ENCODE measurements at regions not wholly inside any gene's neighbourhood (a gene's known extent, or its start where the extent isn't known, plus 50 kb on each side); places are given as distances from the start of the nearest gene placed in this dataset.

DNA sequence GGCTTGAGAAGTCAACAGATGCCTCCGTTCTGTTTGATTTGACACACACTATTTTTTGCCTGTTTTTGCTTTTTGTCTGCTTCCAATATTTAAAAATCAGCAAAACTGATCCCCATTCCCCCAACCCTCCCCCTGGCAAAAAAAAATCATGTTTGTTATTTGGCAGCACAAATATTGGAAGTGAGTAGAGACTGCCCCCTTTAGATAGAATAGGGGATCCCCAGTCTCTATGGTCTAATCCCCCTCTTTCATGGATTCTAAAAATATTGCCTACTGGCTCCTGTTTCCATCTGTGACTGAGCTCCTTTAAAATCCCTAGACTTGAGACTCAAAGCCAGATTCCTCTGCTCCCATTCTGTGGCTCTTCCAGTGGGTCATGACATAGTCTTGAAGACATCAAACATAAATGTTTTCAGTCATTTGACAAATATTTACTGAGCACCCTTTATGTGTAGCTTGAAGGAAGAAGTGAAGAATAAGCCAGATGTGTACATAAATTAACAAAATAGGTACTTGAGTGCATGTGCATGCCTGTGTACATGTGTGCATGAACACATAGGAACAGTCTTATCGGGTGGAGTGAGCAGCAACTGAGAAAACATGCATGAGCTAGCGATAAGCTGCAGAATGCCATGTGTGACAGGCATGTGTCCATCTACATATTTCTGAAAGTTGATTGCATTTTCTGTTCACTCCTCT lies 101.2 kb downstream of the SALL1 start:
- no peak for DNase-seq
- H3K4me1 Mint-ChIP-seq = peaks cover 5% of the 10 kb centered on the region
- no peaks in the 10 kb centered on the region for H3K36me3 Mint-ChIP-seq (ENCODE audit: low read depth)
- no peak overlapping the region for H3K4me3 Mint-ChIP-seq
- no peaks in the 10 kb centered on the region for H3K9me3 Mint-ChIP-seq
- no peak overlapping the region for H3K27ac Mint-ChIP-seq
- intact Hi-C loops (cut with micrococcal nuclease) = no loop called here
- H3K27me3 Mint-ChIP-seq = peaks cover 2% of the 10 kb centered on the region

DNA sequence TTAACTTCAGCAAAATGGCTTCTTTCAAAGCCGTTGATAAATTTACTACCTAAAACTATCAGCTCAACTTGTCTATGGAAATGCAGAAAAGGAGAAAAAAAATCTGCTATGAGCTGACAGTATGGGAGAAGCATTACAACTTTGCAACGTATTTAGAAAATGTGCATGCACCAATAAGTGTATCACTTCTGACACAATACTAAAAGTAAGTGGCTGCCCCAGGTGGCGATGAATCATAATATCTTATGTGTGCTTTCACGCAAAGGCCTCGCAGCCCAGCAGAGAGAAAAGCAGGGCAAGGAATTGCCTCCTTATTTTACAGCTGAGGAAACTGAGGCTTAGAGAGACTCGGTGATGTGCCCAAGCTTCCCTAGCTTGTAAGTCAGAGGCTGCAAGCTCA lies 101.8 kb downstream of the SALL1 start:
- Mint-ChIP-seq H3K4me1 (peaks cover 5% of the 10 kb centered on the region), H3K27me3 (peaks cover 2% of the 10 kb centered on the region), H3K36me3 (ENCODE audit: low read depth) (no peaks in the 10 kb centered on the region), H3K4me3 (no peak overlapping the region), H3K9me3 (no peaks in the 10 kb centered on the region), H3K27ac (no peak overlapping the region)
- DNase-seq = no peak
- intact Hi-C loops (cut with micrococcal nuclease) = no loop called here

DNA sequence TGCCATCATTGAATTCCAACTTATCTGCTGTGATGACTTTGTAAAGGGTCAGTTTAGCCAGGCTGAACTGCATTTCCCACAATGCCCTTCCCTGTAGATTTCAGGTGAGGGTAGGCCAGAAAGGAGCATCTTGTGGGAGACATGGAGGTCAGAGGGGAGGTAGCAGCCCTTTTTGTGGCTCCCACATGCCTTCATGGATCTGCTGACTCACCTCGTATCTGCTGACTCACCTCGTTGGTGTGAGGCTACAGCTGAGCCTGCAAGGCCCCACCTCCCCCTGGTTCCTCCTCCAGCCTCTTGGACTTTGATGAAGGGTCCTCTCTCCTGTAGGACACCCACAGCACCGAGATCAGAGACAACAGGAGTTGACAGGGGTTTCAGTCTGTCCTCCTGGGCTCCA lies 102.5 kb downstream of the SALL1 start:
- H3K4me1 Mint-ChIP-seq = peaks cover 5% of the 10 kb centered on the region
- no peak overlapping the region for H3K4me3 Mint-ChIP-seq
- no peak overlapping the region for H3K27ac Mint-ChIP-seq
- DNase-seq = no peak
- H3K27me3 Mint-ChIP-seq = peaks cover 2% of the 10 kb centered on the region
- H3K36me3 Mint-ChIP-seq (ENCODE audit: low read depth) = no peaks in the 10 kb centered on the region
- no peaks in the 10 kb centered on the region for H3K9me3 Mint-ChIP-seq
- intact Hi-C loops (cut with micrococcal nuclease) = no loop called here

DNA sequence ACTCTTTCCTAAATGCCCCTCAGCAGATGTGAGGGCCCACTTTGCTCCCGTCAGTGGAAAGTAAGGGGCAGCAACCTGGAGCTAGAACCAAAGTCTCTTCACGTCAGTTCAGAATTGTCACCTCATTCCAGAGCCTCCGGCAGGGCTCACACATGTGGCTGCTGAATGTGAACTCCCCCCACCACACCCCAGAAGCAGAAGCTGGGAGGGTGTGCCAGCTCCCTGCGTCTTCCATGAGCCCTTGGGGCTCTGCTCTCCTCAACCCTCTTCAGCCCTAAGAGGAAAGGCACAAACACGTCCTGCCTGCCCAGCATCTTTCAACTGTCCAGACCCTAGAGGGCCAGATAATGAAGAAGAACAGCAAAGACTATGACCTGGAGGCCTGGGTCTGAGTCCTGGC lies 105.3 kb downstream of the SALL1 start:
- intact Hi-C loops (cut with micrococcal nuclease) = no loop called here
- no peaks in the 10 kb centered on the region for H3K36me3 Mint-ChIP-seq (ENCODE audit: low read depth)
- no peak for DNase-seq
- H3K4me3 Mint-ChIP-seq = no peak overlapping the region
- no peaks in the 10 kb centered on the region for H3K9me3 Mint-ChIP-seq
- H3K4me1 Mint-ChIP-seq = no peaks in the 10 kb centered on the region
- no peak overlapping the region for H3K27ac Mint-ChIP-seq
- peaks cover 2% of the 10 kb centered on the region for H3K27me3 Mint-ChIP-seq

DNA sequence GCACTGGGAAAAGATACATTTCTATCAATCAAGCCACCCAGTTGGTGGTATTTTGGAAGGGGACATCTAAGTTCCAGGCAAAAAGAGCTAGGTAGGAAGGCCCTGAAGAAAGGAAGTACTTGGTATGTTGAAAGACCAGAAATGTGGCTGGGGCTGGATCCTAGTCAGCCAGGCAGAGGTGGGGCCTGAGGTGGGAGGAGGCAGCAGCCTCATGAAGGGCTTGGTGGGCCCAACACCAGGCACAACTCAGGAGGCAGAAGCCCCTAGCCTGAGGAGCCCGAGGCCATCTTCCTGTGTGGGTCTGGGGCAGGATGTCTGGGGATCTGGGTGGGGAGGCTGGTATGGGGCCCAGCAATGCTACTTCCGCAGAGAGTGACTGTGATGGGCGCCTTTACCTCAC lies 105.9 kb downstream of the SALL1 start:
- intact Hi-C loops (cut with micrococcal nuclease) = no loop called here
- H3K27me3 Mint-ChIP-seq = peaks cover 2% of the 10 kb centered on the region
- H3K4me3 Mint-ChIP-seq = no peak overlapping the region
- H3K27ac Mint-ChIP-seq = no peak overlapping the region
- DNase-seq = no peak
- no peaks in the 10 kb centered on the region for H3K36me3 Mint-ChIP-seq (ENCODE audit: low read depth)
- H3K9me3 Mint-ChIP-seq = no peaks in the 10 kb centered on the region
- H3K4me1 Mint-ChIP-seq = no peaks in the 10 kb centered on the region

DNA sequence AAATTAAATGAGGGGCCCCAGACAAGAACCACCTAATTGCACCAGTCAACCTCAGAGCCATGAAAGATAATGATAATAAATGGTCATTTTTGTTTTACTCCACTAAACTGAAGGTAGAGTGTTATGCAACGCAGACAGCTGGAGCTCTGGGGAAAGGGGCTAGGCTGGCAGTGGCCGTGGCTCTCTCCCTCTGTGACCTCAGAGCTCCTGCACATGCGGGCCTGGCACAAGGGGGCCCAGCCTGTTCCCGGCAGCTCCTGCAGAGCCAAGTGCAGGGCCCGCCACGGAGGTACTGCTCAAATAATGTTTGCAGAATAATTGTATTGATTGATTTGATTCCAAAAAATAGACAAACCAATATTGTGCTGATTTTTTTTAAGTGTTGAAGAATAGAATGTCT lies 109.5 kb downstream of the SALL1 start:
- Mint-ChIP-seq H3K4me3 (no peak overlapping the region), H3K27me3 (no peaks in the 10 kb centered on the region), H3K27ac (no peak overlapping the region), H3K36me3 (ENCODE audit: low read depth) (no peaks in the 10 kb centered on the region), H3K4me1 (no peaks in the 10 kb centered on the region), H3K9me3 (no peaks in the 10 kb centered on the region)
- DNase-seq = no peak
- intact Hi-C loops (cut with micrococcal nuclease) = no loop called here

DNA sequence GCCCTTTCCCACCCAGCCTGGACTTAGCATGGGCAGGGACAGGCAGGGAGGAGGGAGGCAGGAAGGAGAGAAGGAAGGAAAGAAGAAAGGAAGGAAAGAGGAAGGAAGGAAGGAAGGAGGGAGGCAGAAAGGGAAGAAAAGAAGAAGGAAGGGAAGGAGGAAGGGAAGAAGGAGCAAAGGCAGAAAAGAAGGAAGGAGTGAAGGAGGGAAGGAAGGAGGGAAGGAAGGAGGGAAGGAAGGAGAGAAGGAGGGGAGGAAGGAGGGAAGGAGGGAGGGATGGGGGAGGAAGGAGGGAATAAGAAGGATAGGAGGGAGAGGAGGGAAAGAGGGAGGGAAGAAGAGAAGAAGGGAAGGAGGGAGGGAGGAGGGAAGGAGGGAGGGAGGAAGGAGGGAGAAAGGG lies 110.4 kb downstream of the SALL1 start:
- no peak for DNase-seq
- no peaks in the 10 kb centered on the region for H3K4me1 Mint-ChIP-seq
- H3K27ac Mint-ChIP-seq = no peak overlapping the region
- H3K36me3 Mint-ChIP-seq (ENCODE audit: low read depth) = no peaks in the 10 kb centered on the region
- intact Hi-C loops (cut with micrococcal nuclease) = no loop called here
- H3K27me3 Mint-ChIP-seq = no peaks in the 10 kb centered on the region
- no peaks in the 10 kb centered on the region for H3K9me3 Mint-ChIP-seq
- H3K4me3 Mint-ChIP-seq = no peak overlapping the region

DNA sequence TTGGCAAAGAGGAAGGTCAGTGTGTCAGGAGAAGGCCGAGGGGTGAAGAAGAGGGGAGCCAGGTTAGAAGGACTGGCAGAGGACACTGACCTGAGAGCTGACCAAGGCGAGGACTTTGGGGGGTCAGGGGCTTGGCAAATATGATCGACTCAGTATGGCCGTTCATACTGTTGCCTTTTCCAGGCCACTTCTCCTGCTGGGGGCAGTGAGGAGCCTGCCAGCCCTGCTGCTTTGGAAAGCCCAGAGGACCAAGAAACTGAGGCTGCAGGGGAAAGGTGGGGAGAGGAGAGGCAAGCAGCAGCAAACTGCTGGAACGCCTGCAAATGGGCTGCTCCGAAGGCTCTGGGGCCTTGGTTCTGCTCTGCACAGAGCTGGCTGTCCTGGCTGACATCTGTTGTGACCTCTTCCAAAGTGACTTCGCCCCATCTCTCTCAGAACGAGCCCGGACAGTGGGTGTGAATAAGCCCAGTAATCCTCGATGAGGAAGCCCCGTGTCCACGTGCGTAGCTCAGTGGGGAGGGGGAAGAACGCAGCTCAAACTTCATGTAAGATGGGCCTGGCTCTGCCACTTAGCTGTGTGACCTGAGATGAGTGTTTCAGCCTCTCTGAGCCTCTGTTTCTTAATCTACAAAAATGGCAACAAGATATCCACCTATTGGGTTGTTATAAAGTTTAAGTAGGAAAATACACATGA lies 111.3 kb downstream of the SALL1 start:
- Mint-ChIP-seq H3K27me3 (no peaks in the 10 kb centered on the region), H3K27ac (no peak overlapping the region), H3K36me3 (ENCODE audit: low read depth) (no peaks in the 10 kb centered on the region), H3K4me1 (no peaks in the 10 kb centered on the region), H3K9me3 (no peaks in the 10 kb centered on the region), H3K4me3 (no peak overlapping the region)
- intact Hi-C loops (cut with micrococcal nuclease) = no loop called here
- no peak for DNase-seq

DNA sequence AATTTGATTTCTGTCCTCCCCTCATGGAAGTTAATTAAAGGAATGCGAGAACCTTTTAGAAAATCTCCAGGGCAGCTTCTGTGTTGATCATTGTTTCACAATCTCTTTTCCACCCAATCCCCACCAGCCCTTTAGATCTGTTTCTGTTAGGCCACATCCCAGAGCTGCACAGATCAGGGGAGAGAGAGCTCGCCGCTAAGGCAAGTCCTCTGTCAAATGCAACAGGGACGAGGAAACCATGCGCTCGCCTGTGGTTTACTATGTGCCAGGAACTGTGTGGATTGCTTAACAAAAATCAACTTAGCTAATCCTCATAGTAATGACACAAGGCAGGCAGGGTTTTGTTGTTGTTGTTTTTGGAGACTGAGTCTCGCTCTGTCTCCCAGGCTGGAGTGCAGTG lies 115.4 kb downstream of the SALL1 start:
- no peaks in the 10 kb centered on the region for H3K36me3 Mint-ChIP-seq (ENCODE audit: low read depth)

DNA sequence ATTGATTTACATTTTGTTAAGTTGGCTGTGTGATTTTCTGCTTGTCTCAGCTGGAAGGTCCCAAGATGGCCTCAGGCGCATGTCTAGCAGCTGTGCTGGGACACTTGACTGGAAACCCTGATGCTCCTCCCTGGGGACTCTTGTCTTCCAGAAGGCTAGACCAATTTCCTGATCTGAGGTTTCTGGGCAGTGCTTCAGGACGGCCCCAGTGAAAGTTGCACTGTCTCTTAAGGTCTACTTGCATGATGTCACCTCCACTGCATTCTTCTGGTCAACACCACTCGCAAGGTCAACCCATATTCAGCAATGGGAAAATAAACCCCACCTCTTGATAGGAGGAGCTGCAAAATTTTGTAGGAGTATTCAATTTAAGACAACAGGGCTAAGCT lies 116.0 kb downstream of the SALL1 start:
- peaks cover 2% of the 10 kb centered on the region for H3K27me3 Mint-ChIP-seq
- no peak overlapping the region for H3K4me3 Mint-ChIP-seq
- no peaks in the 10 kb centered on the region for H3K36me3 Mint-ChIP-seq (ENCODE audit: low read depth)
- H3K27ac Mint-ChIP-seq = no peak overlapping the region
- no peaks in the 10 kb centered on the region for H3K4me1 Mint-ChIP-seq
- H3K9me3 Mint-ChIP-seq = no peaks in the 10 kb centered on the region
- no peak for DNase-seq
- intact Hi-C loops (cut with micrococcal nuclease) = no loop called here

More for the DNA sequence above, 115.4 kb downstream of the SALL1 start:
- H3K9me3 Mint-ChIP-seq = no peaks in the 10 kb centered on the region
- DNase-seq = no peak
- no peak overlapping the region for H3K4me3 Mint-ChIP-seq
- intact Hi-C loops (cut with micrococcal nuclease) = no loop called here
- H3K4me1 Mint-ChIP-seq = no peaks in the 10 kb centered on the region
- H3K27me3 Mint-ChIP-seq = peaks cover 2% of the 10 kb centered on the region
- H3K27ac Mint-ChIP-seq = no peak overlapping the region

DNA sequence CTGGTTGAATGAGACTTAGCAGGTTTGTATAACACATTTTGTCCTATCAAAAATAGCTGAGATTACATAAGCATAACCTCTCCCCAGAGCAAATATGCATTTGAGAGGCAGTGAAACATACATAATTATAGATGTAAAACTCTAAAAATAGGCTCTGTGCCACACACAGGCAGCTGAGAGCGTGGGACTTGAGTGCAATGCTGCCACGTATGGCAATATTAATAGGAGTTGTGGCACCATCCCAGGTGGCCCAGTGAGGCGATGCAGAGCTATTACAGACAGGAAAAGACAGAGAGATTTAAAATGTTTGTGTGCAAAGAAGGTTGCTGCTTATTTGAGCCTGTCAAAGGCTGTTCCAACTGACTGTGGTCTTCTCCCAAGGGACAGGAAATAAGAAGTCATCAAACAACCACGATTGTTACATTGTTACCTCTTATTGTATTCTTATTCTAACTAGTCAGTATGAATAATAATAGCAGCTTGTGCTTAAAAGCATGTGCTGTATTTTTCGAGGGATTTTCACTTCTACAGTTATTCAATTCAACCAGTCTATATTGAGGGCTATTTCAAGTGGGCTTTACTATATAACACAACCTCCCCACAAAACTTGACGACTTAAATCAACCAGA lies 116.5 kb downstream of the SALL1 start:
- Mint-ChIP-seq H3K27ac (no peak overlapping the region), H3K4me1 (no peaks in the 10 kb centered on the region), H3K4me3 (no peak overlapping the region), H3K36me3 (ENCODE audit: low read depth) (no peaks in the 10 kb centered on the region), H3K9me3 (no peaks in the 10 kb centered on the region), H3K27me3 (peaks cover 2% of the 10 kb centered on the region)
- intact Hi-C loops (cut with micrococcal nuclease) = no loop called here
- DNase-seq = no peak

DNA sequence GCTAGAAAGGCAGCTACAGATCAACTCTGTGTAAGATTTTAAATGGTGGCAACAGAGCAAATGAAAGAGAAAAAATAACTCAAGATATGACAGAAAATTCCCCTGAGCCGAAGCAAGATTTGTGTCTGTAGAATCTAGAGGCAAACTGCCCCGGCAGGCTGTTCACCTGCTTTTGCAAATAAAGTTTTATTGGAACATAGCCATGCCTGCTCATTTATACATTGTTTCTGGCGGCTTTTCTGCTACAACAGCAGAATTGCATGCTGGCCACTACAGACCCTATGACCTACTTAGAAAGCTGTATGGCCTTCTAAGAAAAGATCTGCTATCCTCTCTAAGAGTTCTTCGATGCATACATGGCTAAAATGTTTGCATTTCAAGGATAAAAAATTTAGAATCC lies 119.5 kb downstream of the SALL1 start:
- Mint-ChIP-seq H3K27ac (no peak overlapping the region), H3K4me3 (no peak overlapping the region), H3K36me3 (ENCODE audit: low read depth) (no peaks in the 10 kb centered on the region), H3K4me1 (no peaks in the 10 kb centered on the region), H3K27me3 (peaks cover 2% of the 10 kb centered on the region), H3K9me3 (no peaks in the 10 kb centered on the region)
- DNase-seq = no peak
- intact Hi-C loops (cut with micrococcal nuclease) = no loop called here

DNA sequence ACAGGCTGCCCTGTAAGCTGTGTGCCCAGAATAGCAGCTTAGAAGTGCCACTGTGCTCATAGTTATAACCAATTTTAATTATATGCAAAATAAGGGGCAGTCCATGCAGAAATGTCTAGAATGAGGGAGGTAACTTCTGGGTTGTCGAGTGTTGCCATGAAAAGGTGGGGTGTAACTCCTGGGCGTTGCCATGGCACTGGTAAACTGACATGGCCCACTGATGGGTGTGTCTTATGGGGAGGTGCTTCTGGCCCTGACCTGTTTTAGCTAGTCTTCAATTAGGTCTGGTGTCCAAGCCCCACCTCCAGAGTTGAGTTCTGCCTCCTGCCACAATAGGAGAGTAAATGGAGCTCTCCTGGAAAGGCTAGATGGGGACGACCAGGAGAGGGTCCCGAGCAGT lies 120.6 kb downstream of the SALL1 start:
- H3K9me3 Mint-ChIP-seq = no peaks in the 10 kb centered on the region
- H3K4me1 Mint-ChIP-seq = no peaks in the 10 kb centered on the region
- H3K27me3 Mint-ChIP-seq = peaks cover 2% of the 10 kb centered on the region
- no peaks in the 10 kb centered on the region for H3K36me3 Mint-ChIP-seq (ENCODE audit: low read depth)
- intact Hi-C loops (cut with micrococcal nuclease) = no loop called here
- DNase-seq = no peak
- no peak overlapping the region for H3K4me3 Mint-ChIP-seq
- H3K27ac Mint-ChIP-seq = no peak overlapping the region

DNA sequence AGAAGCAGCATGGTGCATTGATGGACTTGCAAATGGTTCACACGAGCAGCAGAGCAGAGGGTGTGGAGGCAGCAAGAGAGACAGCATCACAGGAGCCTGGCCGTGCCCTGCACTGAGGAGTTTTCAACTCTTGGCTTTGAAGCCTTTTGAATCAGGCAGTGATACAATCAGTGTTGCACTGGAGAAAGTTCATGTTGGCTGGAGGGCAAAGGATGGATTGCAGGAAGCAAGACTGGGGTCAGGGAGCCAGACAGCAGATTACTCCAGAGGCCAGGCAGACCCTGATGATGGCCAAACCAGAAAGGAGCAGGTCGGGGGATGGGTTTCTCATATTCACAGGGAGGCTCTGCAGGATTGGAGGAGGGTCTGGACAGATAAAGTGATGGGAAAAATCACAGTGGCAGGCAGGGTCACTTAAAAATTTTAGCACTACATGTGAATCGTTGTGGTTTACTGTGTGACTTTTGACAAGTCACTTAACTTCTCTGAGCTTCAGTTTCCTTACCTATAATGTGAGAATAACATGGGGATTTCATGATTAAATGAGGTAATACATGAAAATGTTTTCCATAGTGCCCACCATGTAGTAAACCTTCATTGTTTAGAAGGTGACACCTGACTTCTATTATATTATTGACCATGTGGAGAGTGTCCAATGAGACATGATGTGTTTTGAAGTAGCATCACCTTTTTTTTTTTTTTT lies 125.3 kb downstream of the SALL1 start:
- intact Hi-C loops (cut with micrococcal nuclease) = no loop called here
- H3K4me3 Mint-ChIP-seq = no peak overlapping the region
- H3K36me3 Mint-ChIP-seq (ENCODE audit: low read depth) = no peaks in the 10 kb centered on the region
- no peaks in the 10 kb centered on the region for H3K4me1 Mint-ChIP-seq
- no peak for DNase-seq
- no peak overlapping the region for H3K27ac Mint-ChIP-seq
- H3K9me3 Mint-ChIP-seq = no peaks in the 10 kb centered on the region
- H3K27me3 Mint-ChIP-seq = no peaks in the 10 kb centered on the region
